Motor neuron (in vitro differentiated cells): ENCODE measurements at regions not wholly inside any gene's neighbourhood (a gene's known extent, or its start where the extent isn't known, plus 50 kb on each side); places are given as distances from the start of the nearest gene placed in this dataset.

Source experiments
- ATAC-seq, 8 experiments: fragments of 200-7000 bp; cut with Tn5 transposase; replicated peaks in 6 of 8; 2 replicates each; pipeline ENCODE4 v1.8.0; 2021; ENCODE audit warnings: mild to moderate bottlenecking in 8 of 8, moderate library complexity in 8 of 8
- H3K27ac ChIP-seq, 2 donors: fragments of 250-450 bp; sonication (Bioruptor Pico); 2 replicates each; pipeline ENCODE4 v1.9.0; 2021; ENCODE audit warnings: antibody characterized with exemption in 2 of 2, mild to moderate bottlenecking in 2 of 2, moderate library complexity in 1 of 2
- H3K4me1 ChIP-seq, 2 donors: fragments of 250-450 bp; sonication (Bioruptor Pico); replicated peaks in 1 of 2; 2 replicates each; pipeline ENCODE4 v1.6.1; 2021; ENCODE audit warnings: antibody characterized with exemption in 2 of 2, mild to moderate bottlenecking in 2 of 2, moderate library complexity in 1 of 2
- H3K4me3 ChIP-seq, 5 donors: fragments of 250-450 bp; sonication (Bioruptor Pico); 2 replicates each; pipeline ENCODE4 v1.9.0; 2021; ENCODE audit warnings: antibody characterized with exemption in 5 of 5, mild to moderate bottlenecking in 5 of 5, moderate library complexity in 4 of 5
- WGBS, 10 experiments: fragments of 450-650 bp; shearing (Covaris generic); methylation state at CpG; one replicate each; pipeline ENCODE4 v1.0.0; 2022; 5-methylcytosine and 5-hydroxymethylcytosine counted together
- in situ Hi-C, 9 experiments: fragments of 400-800 bp; cut with MboI; loops; one replicate each; pipeline ENCODE4 v1.15.0; 2021; ENCODE audit warnings: low sequenced_read_pairs in 9 of 9, low pct_unique_long_range_greater_than_20kb in 2 of 9; ENCODE audit not compliant: unreplicated experiment in 9 of 9

GRCh38 chr7:18401757-18402156, 93.8 kb upstream of the HDAC9 start:
- peaks cover 2 to 6% of the 10 kb centered on the region in 2 donors for H3K4me1 ChIP-seq
- H3K4me3 ChIP-seq: no peak overlapping the region
- no peak overlapping the region for H3K27ac ChIP-seq
- WGBS, 10 experiments: 44 to 100% (median 67%) methylated on average over 1 of the region's 1 CpG
- in situ Hi-C loops: no loop called here
- no peak for ATAC-seq

- 40 to 100% (median 93%) methylated on average over 1 to 5 of the region's 5 CpGs for WGBS, 10 experiments
- no peak for ATAC-seq
- in situ Hi-C loops: no loop called here
- H3K27ac ChIP-seq: no peak overlapping the region
- peaks cover 0 to 5% of the 10 kb centered on the region in 2 donors for H3K4me1 ChIP-seq
- H3K4me3 ChIP-seq: no peak overlapping the region
Measured at GRCh38 chr7:18402488-18403183, 92.9 kb upstream of the HDAC9 start.

GRCh38 chr7:18405726-18406125, 89.8 kb upstream of the HDAC9 start:
- no peak for ATAC-seq
- H3K4me1 ChIP-seq: peaks cover 0 to 5% of the 10 kb centered on the region in 2 donors
- 89 to 100% (median 91%) methylated on average over 1 of the region's 1 CpG; no CpG with 5 or more reads in 1 of the 10 experiments for WGBS, 10 experiments
- no peak overlapping the region for H3K4me3 ChIP-seq
- in situ Hi-C loops: no loop called here
- H3K27ac ChIP-seq: no peak overlapping the region

GRCh38 chr7:18407385-18407784, 88.2 kb upstream of the HDAC9 start:
- H3K27ac ChIP-seq: no peak overlapping the region
- no peak overlapping the region for H3K4me3 ChIP-seq
- no peak for ATAC-seq
- in situ Hi-C loops: no loop called here
- peaks cover 0 to 5% of the 10 kb centered on the region in 2 donors for H3K4me1 ChIP-seq
- 30 to 94% (median 51%) methylated on average over 2 to 4 of the region's 4 CpGs for WGBS, 10 experiments

- in situ Hi-C loops: no loop called here
- Histone ChIP-seq H3K27ac (no peak overlapping the region), H3K4me3 (no peak overlapping the region), H3K4me1 (peaks cover 0 to 5% of the 10 kb centered on the region in 2 donors)
- WGBS, 10 experiments: 0 to 58% (median 37%) methylated on average over 1 to 2 of the region's 2 CpGs; no CpG with 5 or more reads in 2 of the 10 experiments
- peak in 6 of 8 experiments; percentile 49 to 99 (median 86) for ATAC-seq
Measured at GRCh38 chr7:18408461-18408860, 87.1 kb upstream of the HDAC9 start.

GRCh38 chr7:18408868-18409267, 86.7 kb upstream of the HDAC9 start:
- no peak overlapping the region for H3K27ac ChIP-seq
- H3K4me1 ChIP-seq: peaks cover 0 to 5% of the 10 kb centered on the region in 2 donors
- no peak overlapping the region for H3K4me3 ChIP-seq
- no peak for ATAC-seq
- 24 to 100% (median 92%) methylated on average over 1 to 4 of the region's 4 CpGs for WGBS, 10 experiments
- in situ Hi-C loops: no loop called here

GRCh38 chr7:18413447-18413846, 82.1 kb upstream of the HDAC9 start:
- Histone ChIP-seq H3K4me1 (peaks cover 0 to 4% of the 10 kb centered on the region in 2 donors), H3K4me3 (no peak overlapping the region), H3K27ac (no peak overlapping the region)
- ATAC-seq: no peak
- 89 to 100% (median 100%) methylated on average over 1 of the region's 1 CpG; no CpG with 5 or more reads in 3 of the 10 experiments for WGBS, 10 experiments
- in situ Hi-C loops: no loop called here

- 56 to 96% (median 82%) methylated on average over 3 to 7 of the region's 7 CpGs for WGBS, 10 experiments
- Histone ChIP-seq H3K4me3 (no peak overlapping the region), H3K27ac (no peak overlapping the region), H3K4me1 (no peaks in the 10 kb centered on the region)
- in situ Hi-C loops: no loop called here
- ATAC-seq: no peak
Measured at GRCh38 chr7:18414885-18415284, 80.7 kb upstream of the HDAC9 start.

- WGBS, 10 experiments: 59 to 96% (median 79%) methylated on average over 1 to 3 of the region's 3 CpGs
- no peak for ATAC-seq
- H3K27ac ChIP-seq: no peak overlapping the region
- H3K4me3 ChIP-seq: no peak overlapping the region
- peaks cover 0 to 4% of the 10 kb centered on the region in 2 donors for H3K4me1 ChIP-seq
- in situ Hi-C loops: no loop called here
Measured at GRCh38 chr7:18416988-18417387, 78.6 kb upstream of the HDAC9 start.

GRCh38 chr7:18419456-18419855, 76.1 kb upstream of the HDAC9 start:
- 20 to 81% (median 54%) methylated on average over 1 to 3 of the region's 3 CpGs; no CpG with 5 or more reads in 2 of the 10 experiments for WGBS, 10 experiments
- Histone ChIP-seq H3K27ac (no peak overlapping the region), H3K4me3 (no peak overlapping the region), H3K4me1 (peaks cover 0 to 9% of the 10 kb centered on the region in 2 donors)
- no peak for ATAC-seq
- in situ Hi-C loops: no loop called here

- H3K27ac ChIP-seq: no peak overlapping the region
- ATAC-seq: no peak
- H3K4me1 ChIP-seq: peaks cover 0 to 9% of the 10 kb centered on the region in 2 donors
- in situ Hi-C loops: no loop called here
- 72 to 100% (median 100%) methylated on average over 1 to 2 of the region's 2 CpGs; no CpG with 5 or more reads in 2 of the 10 experiments for WGBS, 10 experiments
- H3K4me3 ChIP-seq: no peak overlapping the region
Measured at GRCh38 chr7:18420108-18420507, 75.4 kb upstream of the HDAC9 start.

GRCh38 chr7:18420748-18421147, 74.8 kb upstream of the HDAC9 start:
- Histone ChIP-seq H3K4me1 (peaks cover 4 to 12% of the 10 kb centered on the region in 2 donors), H3K27ac (no peak overlapping the region), H3K4me3 (no peak overlapping the region)
- WGBS, 10 experiments: 67 to 100% (median 83%) methylated on average over 1 of the region's 1 CpG; no CpG with 5 or more reads in 3 of the 10 experiments
- in situ Hi-C loops: no loop called here
- peak in 3 of 8 experiments; percentile 24 to 90 (median 79) for ATAC-seq

- 22 to 67% (median 43%) methylated on average over 3 to 4 of the region's 4 CpGs; no CpG with 5 or more reads in 1 of the 10 experiments for WGBS, 10 experiments
- in situ Hi-C loops: no loop called here
- Histone ChIP-seq H3K27ac (no peak overlapping the region), H3K4me1 (peaks cover 9 to 13% of the 10 kb centered on the region in 2 donors), H3K4me3 (no peak overlapping the region)
- ATAC-seq: peak in 5 of 8 experiments; percentile 14 to 60 (median 36)
Measured at GRCh38 chr7:18421297-18422002, 74.1 kb upstream of the HDAC9 start.
